ENCODE measurements at regions not wholly inside any gene's neighbourhood (a gene's known extent, or its start where the extent isn't known, plus 50 kb on each side); places are given as distances from the start of the nearest gene placed in this dataset.

DNA sequence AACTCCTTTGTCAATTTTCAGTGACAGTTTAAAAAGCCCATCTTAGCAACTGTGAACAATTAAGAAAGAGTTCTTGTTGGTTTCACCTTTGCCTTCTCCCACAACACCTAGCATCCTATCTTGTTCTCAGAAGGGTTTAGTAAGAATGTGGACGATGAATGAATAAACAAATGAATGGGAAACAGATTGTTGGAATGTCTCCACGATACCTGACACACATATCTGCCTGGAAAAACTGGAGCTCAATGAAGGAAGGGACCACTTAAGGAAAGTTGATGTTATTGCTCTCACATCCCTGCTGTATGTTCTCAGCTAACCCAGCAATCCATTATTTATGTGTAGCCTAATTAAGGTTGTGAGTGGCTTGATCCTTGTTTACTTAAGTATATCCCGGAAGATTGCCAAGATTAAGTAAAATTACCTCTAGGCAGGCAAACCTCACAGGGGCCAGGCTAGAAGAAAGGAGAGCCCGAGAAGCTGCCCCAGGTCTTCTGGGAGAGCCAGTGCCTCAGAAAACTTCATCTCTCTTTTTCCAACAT lies 286.4 kb downstream of the NXPE2 start:
- DNase-seq (ENCODE audit: low spot score in 2 of 2) = no peak
- TF ChIP-seq POLR2AphosphoS5 (IDR thresholded peaks at IDR 0.05) (no peak), POLR2A (IDR thresholded peaks at IDR 0.05) (no peak)
- TF ChIP-seq, protein P1, sequence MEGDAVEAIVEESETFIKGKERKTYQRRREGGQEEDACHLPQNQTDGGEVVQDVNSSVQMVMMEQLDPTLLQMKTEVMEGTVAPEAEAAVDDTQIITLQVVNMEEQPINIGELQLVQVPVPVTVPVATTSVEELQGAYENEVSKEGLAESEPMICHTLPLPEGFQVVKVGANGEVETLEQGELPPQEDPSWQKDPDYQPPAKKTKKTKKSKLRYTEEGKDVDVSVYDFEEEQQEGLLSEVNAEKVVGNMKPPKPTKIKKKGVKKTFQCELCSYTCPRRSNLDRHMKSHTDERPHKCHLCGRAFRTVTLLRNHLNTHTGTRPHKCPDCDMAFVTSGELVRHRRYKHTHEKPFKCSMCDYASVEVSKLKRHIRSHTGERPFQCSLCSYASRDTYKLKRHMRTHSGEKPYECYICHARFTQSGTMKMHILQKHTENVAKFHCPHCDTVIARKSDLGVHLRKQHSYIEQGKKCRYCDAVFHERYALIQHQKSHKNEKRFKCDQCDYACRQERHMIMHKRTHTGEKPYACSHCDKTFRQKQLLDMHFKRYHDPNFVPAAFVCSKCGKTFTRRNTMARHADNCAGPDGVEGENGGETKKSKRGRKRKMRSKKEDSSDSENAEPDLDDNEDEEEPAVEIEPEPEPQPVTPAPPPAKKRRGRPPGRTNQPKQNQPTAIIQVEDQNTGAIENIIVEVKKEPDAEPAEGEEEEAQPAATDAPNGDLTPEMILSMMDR (IDR thresholded peaks at IDR 0.05) = no peak
- Histone ChIP-seq H3K27ac (no peak overlapping the region), H3K27me3 (no peaks in the 10 kb centered on the region), H3K9me3 (no peaks in the 10 kb centered on the region), H3K36me3 (no peaks in the 10 kb centered on the region), H3K4me1 (no peaks in the 10 kb centered on the region), H3K4me3 (no peak overlapping the region)
- intact Hi-C loops (cut with DNase I; ENCODE audit: low total_unique reads) = no loop called here

DNA sequence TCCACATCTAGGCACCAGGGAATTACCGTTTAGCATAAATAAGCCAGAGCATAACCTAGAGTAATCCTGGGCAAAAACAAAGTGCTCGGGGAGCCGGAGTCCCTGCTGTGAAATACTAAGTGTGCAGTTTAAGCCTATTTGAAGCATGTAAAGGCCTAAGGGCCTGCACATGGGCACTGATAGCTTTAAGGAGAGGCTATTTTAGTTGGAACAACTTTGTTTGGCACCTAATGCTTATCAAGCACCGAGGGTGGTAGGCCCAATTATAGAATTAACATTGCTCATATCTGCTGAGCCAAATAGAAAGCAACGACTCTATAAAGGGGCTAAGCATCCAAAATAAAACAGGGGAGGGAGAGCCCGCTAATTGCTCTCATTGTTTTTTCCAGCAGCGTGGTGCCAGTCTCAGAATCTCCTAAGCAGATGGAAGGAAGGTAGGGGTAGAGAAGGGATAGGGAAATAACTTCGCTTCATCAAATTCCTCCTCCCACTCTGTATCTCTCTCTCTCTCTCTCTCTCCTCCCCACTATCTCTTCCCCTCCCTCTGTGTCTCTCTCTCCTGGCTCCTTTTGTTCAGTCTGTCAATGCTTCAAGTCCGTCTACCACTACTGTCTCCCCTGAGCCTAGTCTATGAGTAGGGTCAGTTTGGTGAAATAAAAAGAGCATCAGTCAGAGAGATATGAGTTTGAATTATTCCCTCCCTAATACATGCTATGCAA lies 292.8 kb downstream of the NXPE2 start:
- Histone ChIP-seq H3K4me1 (no peaks in the 10 kb centered on the region), H3K4me3 (no peak overlapping the region), H3K27me3 (peaks cover 0 to 14% of the 10 kb centered on the region in 2 donors), H3K27ac (no peak overlapping the region), H3K36me3 (no peaks in the 10 kb centered on the region), H3K9me3 (no peaks in the 10 kb centered on the region)
- TF ChIP-seq, protein P1 (IDR thresholded peaks at IDR 0.05) = no peak
- no peak for TF ChIP-seq POLR2A (IDR thresholded peaks at IDR 0.05)
- no peak for TF ChIP-seq POLR2AphosphoS5 (IDR thresholded peaks at IDR 0.05)
- intact Hi-C loops (cut with DNase I; ENCODE audit: low total_unique reads) = no loop called here
- no peak for DNase-seq (ENCODE audit: low spot score in 2 of 2)

GRCh38 chr11:114972105-114972504 lies 293.8 kb downstream of the NXPE2 start:
- H3K4me1 ChIP-seq = no peaks in the 10 kb centered on the region
- no peak overlapping the region for H3K4me3 ChIP-seq
- no peak for DNase-seq (ENCODE audit: low spot score in 2 of 2)
- no peak overlapping the region for H3K27ac ChIP-seq
- H3K9me3 ChIP-seq = no peaks in the 10 kb centered on the region
- TF ChIP-seq POLR2AphosphoS5 (IDR thresholded peaks at IDR 0.05) (no peak), POLR2A (IDR thresholded peaks at IDR 0.05) (no peak)
- TF ChIP-seq, protein P1 (IDR thresholded peaks at IDR 0.05) = no peak
- no peaks in the 10 kb centered on the region for H3K36me3 ChIP-seq
- intact Hi-C loops (cut with DNase I; ENCODE audit: low total_unique reads) = no loop called here
- peaks cover 0 to 14% of the 10 kb centered on the region in 2 donors for H3K27me3 ChIP-seq

- no peaks in the 10 kb centered on the region for H3K9me3 ChIP-seq
- no peaks in the 10 kb centered on the region for H3K36me3 ChIP-seq
- H3K27ac ChIP-seq = no peak overlapping the region
- peaks cover 0 to 8% of the 10 kb centered on the region in 2 donors for H3K27me3 ChIP-seq
- no peak overlapping the region for H3K4me3 ChIP-seq
- intact Hi-C loops (cut with DNase I; ENCODE audit: low total_unique reads) = no loop called here
- DNase-seq (ENCODE audit: low spot score in 2 of 2) = no peak
- H3K4me1 ChIP-seq = no peaks in the 10 kb centered on the region
- TF ChIP-seq POLR2A (IDR thresholded peaks at IDR 0.05) (no peak), POLR2AphosphoS5 (IDR thresholded peaks at IDR 0.05) (no peak)
- TF ChIP-seq, protein P1 (IDR thresholded peaks at IDR 0.05) = no peak
Observed at GRCh38 chr11:114977651-114978050, 299.3 kb downstream of the NXPE2 start.

DNA sequence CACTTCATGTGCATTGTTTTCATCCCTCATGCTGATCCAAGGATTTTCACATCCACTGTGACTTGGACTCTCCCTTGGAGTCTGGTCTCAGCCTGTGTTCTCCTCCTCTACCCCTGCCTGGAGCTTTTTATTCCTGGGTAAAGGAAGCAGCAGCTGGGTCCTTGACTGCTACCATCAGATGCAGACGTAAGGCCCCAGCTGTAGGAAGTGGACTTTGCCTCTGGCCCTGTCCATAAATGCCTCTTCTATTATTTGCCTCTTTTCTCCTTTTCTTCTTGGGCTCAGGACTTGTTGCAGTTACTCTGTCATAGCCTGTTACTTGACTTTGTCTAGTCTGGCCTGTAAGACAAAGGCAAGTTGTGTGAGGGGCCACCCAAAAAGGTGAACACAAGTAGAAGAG lies 303.8 kb downstream of the NXPE2 start:
- Histone ChIP-seq H3K36me3 (no peaks in the 10 kb centered on the region), H3K27me3 (no peaks in the 10 kb centered on the region), H3K4me1 (no peaks in the 10 kb centered on the region), H3K4me3 (no peak overlapping the region), H3K27ac (no peak overlapping the region), H3K9me3 (no peaks in the 10 kb centered on the region)
- intact Hi-C loops (cut with DNase I; ENCODE audit: low total_unique reads) = no loop called here
- TF ChIP-seq POLR2A (IDR thresholded peaks at IDR 0.05) = no peak
- TF ChIP-seq, protein P1 (IDR thresholded peaks at IDR 0.05) = no peak
- TF ChIP-seq POLR2AphosphoS5 (IDR thresholded peaks at IDR 0.05) = no peak
- no peak for DNase-seq (ENCODE audit: low spot score in 2 of 2)

Measured in breast epithelium (tissue), 4 donors.